Hepatocyte (in vitro differentiated cells): ENCODE measurements at regions not wholly inside any gene's neighbourhood (a gene's known extent, or its start where the extent isn't known, plus 50 kb on each side); places are given as distances from the start of the nearest gene placed in this dataset.

Source experiments
- DNase-seq: peaks from one replicate; pipeline ENCODE4 v3.0.0-alpha.2; 2016; ENCODE audit warnings: low spot score
- H2AFZ ChIP-seq: fragments of 200-600 bp; sonication (generic); 2 replicates; pipeline ENCODE4 v1.6.0; 2016; ENCODE audit warnings: antibody characterized with exemption, mild to moderate bottlenecking
- H3K27ac ChIP-seq: fragments of 200-600 bp; sonication (generic); 2 replicates; pipeline ENCODE4 v1.5.1; 2016; ENCODE audit warnings: mild to moderate bottlenecking
- H3K27me3 ChIP-seq: fragments of 200-600 bp; sonication (generic); 2 replicates; pipeline ENCODE4 v1.6.1; 2016
- H3K36me3 ChIP-seq: fragments of 200-600 bp; sonication (generic); replicated peaks from 2 replicates; pipeline ENCODE4 v1.5.1; 2016; ENCODE audit warnings: low read depth; ENCODE audit not compliant: insufficient read depth
- H3K4me1 ChIP-seq: fragments of 200-600 bp; sonication (generic); 2 replicates; pipeline ENCODE4 v1.5.1; 2016; ENCODE audit warnings: mild to moderate bottlenecking, moderate library complexity; ENCODE audit not compliant: insufficient read depth
- H3K4me2 ChIP-seq: fragments of 200-600 bp; sonication (generic); 2 replicates; pipeline ENCODE4 v1.6.0; 2016
- H3K4me3 ChIP-seq: fragments of 200-600 bp; sonication (generic); 2 replicates; pipeline ENCODE4 v1.5.1; 2016; ENCODE audit warnings: mild to moderate bottlenecking
- H3K79me2 ChIP-seq: fragments of 200-600 bp; sonication (generic); 2 replicates; pipeline ENCODE4 v1.6.0; 2017; ENCODE audit warnings: mild to moderate bottlenecking
- H3K9me2 ChIP-seq: fragments of 200-600 bp; sonication (generic); replicated peaks from 2 replicates; pipeline ENCODE4 v1.6.0; 2017; ENCODE audit warnings: mild to moderate bottlenecking; ENCODE audit not compliant: insufficient read depth
- H3K9me3 ChIP-seq: fragments of 200-600 bp; sonication (generic); 2 replicates; pipeline ENCODE4 v1.5.1; 2016; ENCODE audit warnings: low read depth, mild to moderate bottlenecking
- H4K20me1 ChIP-seq: fragments of 200-600 bp; sonication (generic); 2 replicates; pipeline ENCODE4 v1.6.0; 2016; ENCODE audit warnings: mild to moderate bottlenecking; ENCODE audit not compliant: insufficient read depth, poor library complexity, severe bottlenecking
- CTCF ChIP-seq: fragments of 200-600 bp; sonication (generic); IDR thresholded peaks from 2 replicates; pipeline ENCODE4 v1.5.1; 2016; ENCODE audit warnings: antibody characterized with exemption, mild to moderate bottlenecking; ENCODE audit not compliant: poor library complexity
- EZH2 ChIP-seq: fragments of 200-600 bp; sonication (generic); IDR thresholded peaks from 2 replicates; pipeline ENCODE4 v1.6.1; 2016; ENCODE audit warnings: antibody characterized with exemption, mild to moderate bottlenecking, borderline replicate concordance
- EZH2phosphoT487 ChIP-seq: fragments of 200-600 bp; sonication (generic); IDR thresholded peaks from one replicate; pipeline ENCODE4 v1.6.1; 2018; ENCODE audit warnings: antibody characterized with exemption, mild to moderate bottlenecking, low read depth, moderate library complexity; ENCODE audit not compliant: unreplicated experiment, severe bottlenecking
- WGBS: methylation state at CpG from one replicate; pipeline ENCODE4 v1.1.6; 2016; ENCODE audit warnings: low lambda C conversion rate; ENCODE audit errors: missing lambda C conversion rate; 5-methylcytosine and 5-hydroxymethylcytosine counted together

GRCh38 chr1:244180256-244180655 lies 129.2 kb downstream of the ZBTB18 start:
- H3K9me3 ChIP-seq = no peaks in the 10 kb centered on the region
- no peaks in the 10 kb centered on the region for H3K27me3 ChIP-seq
- H3K9me2 ChIP-seq = no peaks in the 10 kb centered on the region
- H3K79me2 ChIP-seq = no peaks in the 10 kb centered on the region
- TF ChIP-seq EZH2 (no peak), CTCF (no peak), EZH2phosphoT487 (no peak)
- no peaks in the 10 kb centered on the region for H3K4me1 ChIP-seq
- H3K4me2 ChIP-seq = no peak overlapping the region
- DNase-seq = no peak
- no peak overlapping the region for H2AFZ ChIP-seq
- WGBS = 91% methylated on average over 3 of the region's 3 CpGs
- no peaks in the 10 kb centered on the region for H4K20me1 ChIP-seq
- no peak overlapping the region for H3K4me3 ChIP-seq
- no peak overlapping the region for H3K27ac ChIP-seq
- no peaks in the 10 kb centered on the region for H3K36me3 ChIP-seq

GRCh38 chr1:244181867-244182266 lies 130.8 kb downstream of the ZBTB18 start:
- H3K9me3 ChIP-seq = no peaks in the 10 kb centered on the region
- WGBS = 95% methylated on average over 12 of the region's 12 CpGs
- H3K36me3 ChIP-seq = no peaks in the 10 kb centered on the region
- DNase-seq = no peak
- H3K27me3 ChIP-seq = no peaks in the 10 kb centered on the region
- no peak for TF ChIP-seq CTCF
- TF ChIP-seq EZH2phosphoT487 = no peak
- no peak for TF ChIP-seq EZH2
- H3K27ac ChIP-seq = no peak overlapping the region
- H3K79me2 ChIP-seq = no peaks in the 10 kb centered on the region
- H3K4me2 ChIP-seq = no peak overlapping the region
- H4K20me1 ChIP-seq = no peaks in the 10 kb centered on the region
- no peaks in the 10 kb centered on the region for H3K4me1 ChIP-seq
- H3K9me2 ChIP-seq = no peaks in the 10 kb centered on the region
- no peak overlapping the region for H3K4me3 ChIP-seq
- no peak overlapping the region for H2AFZ ChIP-seq

- no peak overlapping the region for H3K27ac ChIP-seq
- no peaks in the 10 kb centered on the region for H3K36me3 ChIP-seq
- no peak for TF ChIP-seq EZH2
- no peak for TF ChIP-seq EZH2phosphoT487
- TF ChIP-seq CTCF = no peak
- WGBS = 82% methylated on average over 7 of the region's 7 CpGs
- no peak overlapping the region for H2AFZ ChIP-seq
- H3K27me3 ChIP-seq = no peaks in the 10 kb centered on the region
- H3K9me2 ChIP-seq = no peaks in the 10 kb centered on the region
- H3K9me3 ChIP-seq = no peaks in the 10 kb centered on the region
- H3K4me2 ChIP-seq = no peak overlapping the region
- H3K4me3 ChIP-seq = no peak overlapping the region
- no peaks in the 10 kb centered on the region for H3K4me1 ChIP-seq
- no peaks in the 10 kb centered on the region for H3K79me2 ChIP-seq
- DNase-seq = no peak
- no peaks in the 10 kb centered on the region for H4K20me1 ChIP-seq
Observed at GRCh38 chr1:244183037-244183436, 132.0 kb downstream of the ZBTB18 start.

- Histone ChIP-seq H3K9me3 (no peaks in the 10 kb centered on the region), H2AFZ (no peak overlapping the region), H3K27me3 (no peaks in the 10 kb centered on the region), H4K20me1 (no peaks in the 10 kb centered on the region), H3K36me3 (no peaks in the 10 kb centered on the region), H3K4me3 (no peak overlapping the region), H3K4me2 (no peak overlapping the region), H3K79me2 (no peaks in the 10 kb centered on the region), H3K27ac (no peak overlapping the region), H3K9me2 (no peaks in the 10 kb centered on the region), H3K4me1 (no peaks in the 10 kb centered on the region)
- TF ChIP-seq EZH2phosphoT487 (no peak), EZH2 (no peak), CTCF (no peak)
- no peak for DNase-seq
- 92% methylated on average over 10 of the region's 10 CpGs for WGBS
Observed at GRCh38 chr1:244186372-244186771, 135.3 kb downstream of the ZBTB18 start.
